HCT116 (cell line): ENCODE measurements at regions not wholly inside any gene's neighbourhood (a gene's known extent, or its start where the extent isn't known, plus 50 kb on each side); places are given as distances from the start of the nearest gene placed in this dataset.

Experiments
- ATAC-seq: fragments of 200-7000 bp; cut with Tn5 transposase; 2 replicates; pipeline ENCODE4 v1.9.1; 2020; ENCODE audit warnings: mild to moderate bottlenecking, moderate library complexity
- BruUV-seq: library from RNA; stranded (reverse); fragments of 400-500 nt; replicated peaks from 2 replicates; lab custom pipeline; 2021; lab: Mats Ljungman, UMichigan
- CTCF ChIA-PET: fragments of 300-600 bp; sonication (Branson Sonifier 250); formaldehyde crosslinking; loops from one replicate; lab custom pipeline; 2021; ENCODE audit warnings: antibody characterized with exemption; lab: Charles Lee
- POLR2A ChIA-PET: fragments of 300-600, 350-600 bp; sonication (Branson Sonifier 250); formaldehyde crosslinking; loops from one replicate; lab custom pipeline; 2021; ENCODE audit warnings: antibody characterized with exemption; lab: Charles Lee
- RAD21 ChIA-PET, 2 experiments: fragments of 300-600 bp; sonication (Branson Sonifier 250); formaldehyde crosslinking; loops; one replicate each; lab custom pipeline; 2023; ENCODE audit warnings: low total read pairs in 2 of 2; ENCODE audit not compliant: uncharacterized antibody in 2 of 2, unreplicated experiment in 2 of 2, low non-redundant PET in 1 of 2; lab: Charles Lee
- DNase-seq: peaks from one replicate; pipeline ENCODE4 v3.0.0-alpha.2; 2010; ENCODE audit warnings: low read depth, low spot score
- H2AFZ ChIP-seq: fragments of 200-600 bp; shearing (Covaris generic), sonication (generic); 2 replicates; pipeline ENCODE4 v1.6.1; 2017; ENCODE audit warnings: low read depth, mixed run types, mixed read lengths, antibody characterized with exemption, low read length; ENCODE audit not compliant: poor library complexity, severe bottlenecking
- H3K27ac ChIP-seq: 2 replicates; pipeline ENCODE4 v1.5.1; 2012; ENCODE audit warnings: low read depth, low read length
- H3K27me3 ChIP-seq: fragments of 200-600 bp; sonication (generic); 2 replicates; pipeline ENCODE4 v1.6.1; 2016; ENCODE audit warnings: mixed run types, low read length, mixed read lengths; ENCODE audit not compliant: insufficient read depth
- H3K36me3 ChIP-seq, 2 experiments: fragments of 200-500 bp in 1 of 2; fragments of 200-600 bp in 1 of 2; sonication (Bioruptor generic) in 1 of 2; sonication (generic) in 1 of 2; 2 replicates each; pipeline versions ENCODE4 v1.5.1 to v1.6.1; 2014 to 2016; ENCODE audit warnings: low read length in 2 of 2, inconsistent platforms in 1 of 2, mixed read lengths in 1 of 2, mixed run types in 1 of 2; ENCODE audit not compliant: insufficient read depth in 2 of 2, control insufficient read depth in 1 of 2
- H3K4me1 ChIP-seq, 2 experiments: fragments of 200-600 bp in 1 of 2; sonication (generic) in 1 of 2; 2 replicates each; pipeline versions ENCODE4 v1.5.1 to v1.6.1; 2012 to 2017; ENCODE audit warnings: low read length in 2 of 2, inconsistent platforms in 1 of 2, mild to moderate bottlenecking in 1 of 2, mixed read lengths in 1 of 2, mixed run types in 1 of 2, moderate library complexity in 1 of 2; ENCODE audit not compliant: insufficient read depth in 2 of 2, control insufficient read depth in 1 of 2
- H3K4me2 ChIP-seq: fragments of 200-600 bp; sonication (generic); 2 replicates; pipeline ENCODE4 v1.6.1; 2017; ENCODE audit warnings: mixed run types, low read length, mixed read lengths
- H3K4me3 ChIP-seq, 2 experiments: fragments of 200-600 bp in 1 of 2; sonication (generic) in 1 of 2; replicated peaks in 1 of 2; 2 replicates each; pipeline ENCODE4 v1.5.1; 2011 to 2016; ENCODE audit warnings: low read length in 2 of 2, control low read depth in 1 of 2, low read depth in 1 of 2, mild to moderate bottlenecking in 1 of 2, mixed read lengths in 1 of 2, mixed run types in 1 of 2
- H3K79me2 ChIP-seq: fragments of 200-600 bp; sonication (generic); 2 replicates; pipeline ENCODE4 v1.6.1; 2017; ENCODE audit warnings: mild to moderate bottlenecking, mixed run types, low read length, moderate library complexity, mixed read lengths; ENCODE audit not compliant: insufficient read depth
- H3K9ac ChIP-seq: fragments of 200-600 bp; sonication (generic); 2 replicates; pipeline ENCODE4 v1.6.1; 2016; ENCODE audit warnings: low read length, mixed read lengths
- H3K9me2 ChIP-seq: fragments of 200-600 bp; sonication (generic), shearing (Covaris generic); 2 replicates; pipeline ENCODE4 v1.6.1; 2017; ENCODE audit warnings: mixed run types, mild to moderate bottlenecking, moderate library complexity; ENCODE audit not compliant: insufficient read depth
- H3K9me3 ChIP-seq, 2 experiments: fragments of 200-500 bp in 1 of 2; fragments of 200-600 bp in 1 of 2; sonication (Bioruptor generic) in 1 of 2; sonication (generic) in 1 of 2; 2 replicates each; pipeline ENCODE4 v1.6.1; 2014 to 2017; ENCODE audit warnings: low read length in 2 of 2, mixed read lengths in 2 of 2, inconsistent platforms in 1 of 2, low read depth in 1 of 2, mild to moderate bottlenecking in 1 of 2, mixed run types in 1 of 2, moderate library complexity in 1 of 2; ENCODE audit not compliant: control insufficient read depth in 1 of 2, insufficient read depth in 1 of 2
- H4K20me1 ChIP-seq: fragments of 200-600 bp; sonication (generic), shearing (Covaris generic); 2 replicates; pipeline ENCODE4 v1.6.1; 2017; ENCODE audit warnings: mixed run types, mild to moderate bottlenecking, moderate library complexity; ENCODE audit not compliant: insufficient read depth
- CBX3 ChIP-seq: IDR thresholded peaks from 2 replicates; pipeline ENCODE4 v1.6.1; 2012; ENCODE audit warnings: low read depth
- CEBPB ChIP-seq: IDR thresholded peaks from 2 replicates; pipeline ENCODE4 v1.6.1; 2012; ENCODE audit warnings: low read depth
- EGR1 ChIP-seq: IDR thresholded peaks from 2 replicates; pipeline ENCODE4 v1.6.1; 2012; ENCODE audit warnings: low read depth
- ELF1 ChIP-seq: IDR thresholded peaks from 2 replicates; pipeline ENCODE4 v1.6.1; 2012; ENCODE audit warnings: low read depth, borderline replicate concordance
- EZH2 ChIP-seq: fragments of 200-600 bp; sonication (generic); IDR thresholded peaks from 2 replicates; pipeline ENCODE4 v1.6.1; 2017; ENCODE audit warnings: antibody characterized with exemption, mixed run types
- FOSL1 ChIP-seq: IDR thresholded peaks from 2 replicates; pipeline ENCODE4 v1.6.1; 2012; ENCODE audit warnings: low read depth
- JUND ChIP-seq: IDR thresholded peaks from 2 replicates; pipeline ENCODE4 v1.6.1; 2012
- POLR2AphosphoS5 ChIP-seq: IDR thresholded peaks from 2 replicates; pipeline ENCODE4 v1.6.1; 2011; ENCODE audit warnings: mild to moderate bottlenecking, low read depth, low read length, moderate library complexity
- RAD21 ChIP-seq: IDR thresholded peaks from 2 replicates; pipeline ENCODE4 v1.6.1; 2012; ENCODE audit warnings: low read depth, mild to moderate bottlenecking
- SP1 ChIP-seq: IDR thresholded peaks from 2 replicates; pipeline ENCODE4 v1.6.1; 2012; ENCODE audit warnings: low read depth
- TCF7L2 ChIP-seq: IDR thresholded peaks from 2 replicates; pipeline ENCODE4 v1.7.0; 2011; ENCODE audit warnings: borderline replicate concordance, inconsistent platforms; ENCODE audit not compliant: insufficient read depth, insufficient read length; ENCODE audit errors: extremely low read depth
- ZBTB33 ChIP-seq: IDR thresholded peaks from 2 replicates; pipeline ENCODE4 v1.6.1; 2011; ENCODE audit warnings: mild to moderate bottlenecking, low read length, moderate library complexity; ENCODE audit not compliant: insufficient replicate concordance; ENCODE audit errors: extremely low read depth
- ZFX ChIP-seq: fragments of 450-650 bp; IDR thresholded peaks from 2 replicates; pipeline ENCODE4 v1.6.1; 2017
- ZNF274 ChIP-seq: fragments of 200-500 bp; sonication (Bioruptor generic); IDR thresholded peaks from 2 replicates; pipeline ENCODE4 v1.6.1; 2014; ENCODE audit warnings: mild to moderate bottlenecking, low read depth, low read length, inconsistent platforms
- intact Hi-C: fragments of 100-400 bp; cut with micrococcal nuclease; formaldehyde crosslinking; loops from 2 replicates; pipeline ENCODE4 v1.10.0; 2022
- TF ChIP-seq, protein P1 (sequence below): IDR thresholded peaks from 2 replicates; pipeline ENCODE4 v1.6.1; 2012; ENCODE audit warnings: low read depth
- TF ChIP-seq, protein P2 (sequence below): IDR thresholded peaks from 2 replicates; pipeline ENCODE4 v1.6.1; 2012

- no peak for TF ChIP-seq ZFX
- TF ChIP-seq SP1 = no peak
- TF ChIP-seq ZNF274 = no peak
- no peak for TF ChIP-seq JUND
- no peak for TF ChIP-seq CBX3
- TF ChIP-seq ELF1 = no peak
- no peak for TF ChIP-seq POLR2AphosphoS5
- TF ChIP-seq ZBTB33 = no peak
- TF ChIP-seq RAD21 = no peak
- TF ChIP-seq, protein P1, sequence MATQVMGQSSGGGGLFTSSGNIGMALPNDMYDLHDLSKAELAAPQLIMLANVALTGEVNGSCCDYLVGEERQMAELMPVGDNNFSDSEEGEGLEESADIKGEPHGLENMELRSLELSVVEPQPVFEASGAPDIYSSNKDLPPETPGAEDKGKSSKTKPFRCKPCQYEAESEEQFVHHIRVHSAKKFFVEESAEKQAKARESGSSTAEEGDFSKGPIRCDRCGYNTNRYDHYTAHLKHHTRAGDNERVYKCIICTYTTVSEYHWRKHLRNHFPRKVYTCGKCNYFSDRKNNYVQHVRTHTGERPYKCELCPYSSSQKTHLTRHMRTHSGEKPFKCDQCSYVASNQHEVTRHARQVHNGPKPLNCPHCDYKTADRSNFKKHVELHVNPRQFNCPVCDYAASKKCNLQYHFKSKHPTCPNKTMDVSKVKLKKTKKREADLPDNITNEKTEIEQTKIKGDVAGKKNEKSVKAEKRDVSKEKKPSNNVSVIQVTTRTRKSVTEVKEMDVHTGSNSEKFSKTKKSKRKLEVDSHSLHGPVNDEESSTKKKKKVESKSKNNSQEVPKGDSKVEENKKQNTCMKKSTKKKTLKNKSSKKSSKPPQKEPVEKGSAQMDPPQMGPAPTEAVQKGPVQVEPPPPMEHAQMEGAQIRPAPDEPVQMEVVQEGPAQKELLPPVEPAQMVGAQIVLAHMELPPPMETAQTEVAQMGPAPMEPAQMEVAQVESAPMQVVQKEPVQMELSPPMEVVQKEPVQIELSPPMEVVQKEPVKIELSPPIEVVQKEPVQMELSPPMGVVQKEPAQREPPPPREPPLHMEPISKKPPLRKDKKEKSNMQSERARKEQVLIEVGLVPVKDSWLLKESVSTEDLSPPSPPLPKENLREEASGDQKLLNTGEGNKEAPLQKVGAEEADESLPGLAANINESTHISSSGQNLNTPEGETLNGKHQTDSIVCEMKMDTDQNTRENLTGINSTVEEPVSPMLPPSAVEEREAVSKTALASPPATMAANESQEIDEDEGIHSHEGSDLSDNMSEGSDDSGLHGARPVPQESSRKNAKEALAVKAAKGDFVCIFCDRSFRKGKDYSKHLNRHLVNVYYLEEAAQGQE = no peak
- no peak for TF ChIP-seq EGR1
- TF ChIP-seq EZH2 = no peak
- TF ChIP-seq FOSL1 = no peak
- TF ChIP-seq CEBPB = no peak
- no peak for TF ChIP-seq TCF7L2
- TF ChIP-seq, protein P2, sequence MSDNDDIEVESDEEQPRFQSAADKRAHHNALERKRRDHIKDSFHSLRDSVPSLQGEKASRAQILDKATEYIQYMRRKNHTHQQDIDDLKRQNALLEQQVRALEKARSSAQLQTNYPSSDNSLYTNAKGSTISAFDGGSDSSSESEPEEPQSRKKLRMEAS = no peak
- DNase-seq (no peak), ATAC-seq (no peak)
- H4K20me1 ChIP-seq = no peaks in the 10 kb centered on the region
- H3K27me3 ChIP-seq = no peaks in the 10 kb centered on the region
- H3K9me2 ChIP-seq = no peaks in the 10 kb centered on the region
- no TSS peak for BruUV-seq
- ChIA-PET RAD21 (no interaction called here), CTCF (no interaction called here), POLR2A (no interaction called here)
- H3K4me2 ChIP-seq = no peak overlapping the region
- no peak overlapping the region for H3K9ac ChIP-seq
- H2AFZ ChIP-seq = no peak overlapping the region
- H3K4me3 ChIP-seq = no peak overlapping the region
- no peaks in the 10 kb centered on the region for H3K4me1 ChIP-seq
- H3K79me2 ChIP-seq = no peaks in the 10 kb centered on the region
- intact Hi-C loops = no loop called here
- no peaks in the 10 kb centered on the region for H3K36me3 ChIP-seq
- H3K9me3 ChIP-seq = no peaks in the 10 kb centered on the region
- no peak overlapping the region for H3K27ac ChIP-seq
These were observed 1077.6 kb downstream of the FAM133A start for GRCh38 chrX:94751611-94752010.
